ENCODE measurements at regions not wholly inside any gene's neighbourhood (a gene's known extent, or its start where the extent isn't known, plus 50 kb on each side); places are given as distances from the start of the nearest gene placed in this dataset.

DNA sequence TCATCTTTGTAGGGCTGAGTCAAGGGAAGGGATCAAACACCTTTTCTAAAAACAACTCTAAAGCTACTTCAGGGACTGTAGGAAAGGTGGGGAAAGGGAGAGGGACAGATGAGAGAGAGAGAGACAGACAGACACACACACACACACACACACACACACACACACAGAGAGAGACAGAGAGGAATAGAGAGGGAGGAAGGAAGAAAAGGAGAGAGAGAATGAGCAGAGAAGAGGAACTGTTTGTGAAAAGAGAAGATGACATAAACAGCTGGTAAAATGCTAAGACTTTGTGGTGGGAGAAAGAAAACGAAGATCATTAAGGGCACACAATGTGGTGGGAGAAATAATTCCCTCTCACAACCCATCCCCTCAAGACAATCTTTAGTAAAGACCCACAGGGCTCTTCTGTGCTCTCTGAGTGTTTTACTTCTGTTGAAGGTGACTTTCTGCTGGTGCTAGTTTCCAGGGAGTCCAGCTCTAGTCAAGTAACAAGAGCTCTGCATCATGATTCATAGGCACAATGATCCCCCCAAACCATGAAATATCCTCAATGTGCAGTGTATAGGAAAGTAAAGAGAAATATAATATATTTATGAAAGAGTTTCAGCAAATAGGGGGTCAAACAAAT, 77.2 kb upstream of the STK17B start:
- Histone ChIP-seq H4K20me1 (ENCODE audit: control insufficient read depth, insufficient read depth, low read length, poor library complexity, severe bottlenecking) (no peaks in the 10 kb centered on the region), H3K79me2 (ENCODE audit: control insufficient read depth, insufficient read depth, low read length) (peaks cover 14% of the 10 kb centered on the region), H3K27me3 (replicated peaks in 1 of 4; ENCODE audit: control extremely low read depth in 1 of 4, control insufficient read depth in 3 of 4, insufficient read depth in 4 of 4, low read length in 3 of 4) (no peaks in the 10 kb centered on the region), H3K27ac (ENCODE audit: low read length in 2 of 2) (peak overlapping the region; percentile 37 to 78), H3K9me3 (ENCODE audit: control extremely low read depth in 1 of 3, control insufficient read depth in 2 of 3, insufficient read depth in 1 of 3, low read length in 2 of 3) (no peaks in the 10 kb centered on the region), H3K9ac (ENCODE audit: low read length) (peak overlapping the region; percentile 0), H3K4me3 (ENCODE audit: control extremely low read depth in 1 of 5, extremely low read depth in 1 of 5, insufficient read depth in 1 of 5, low read depth in 2 of 5, low read length in 4 of 5) (peak overlapping the region in 1 of 5 experiments; percentile 3), H3K4me2 (replicated peaks; ENCODE audit: low read depth, low read length, poor library complexity, severe bottlenecking) (peak overlapping the region; percentile 62), H3K36me3 (replicated peaks in 1 of 2; ENCODE audit: control extremely low read depth in 1 of 2, control insufficient read depth in 1 of 2, extremely low read depth in 1 of 2, insufficient read depth in 2 of 2, low read length in 1 of 2) (no peaks in the 10 kb centered on the region), H2AFZ (ENCODE audit: insufficient read depth, low read depth, low read length, poor library complexity, severe bottlenecking) (peak overlapping the region; percentile 47), H3K4me1 (ENCODE audit: control insufficient read depth in 2 of 2, insufficient read depth in 2 of 2, low read length in 2 of 2) (peaks cover 57 to 65% of the 10 kb centered on the region in 2 donors)
- ATAC-seq (ENCODE audit: low read depth) (no peak), DNase-seq (peak; percentile 35)
- Mint-ChIP-seq H3K27me3 (no peaks in the 10 kb centered on the region), H3K4me1 (peaks cover 78% of the 10 kb centered on the region), H3K27ac (peak overlapping the region; percentile 81), H3K9me3 (ENCODE audit: insufficient read depth) (no peaks in the 10 kb centered on the region), H3K4me3 (peak overlapping the region; percentile 50)
- POLR2A ChIA-PET: interaction anchor here (0.5 to 1.9 kb wide), 4 partner anchors 14 to 77 kb away, joined by 3 to 6 read pairs (median 4); partner anchors contain the start of gene STK17B
- TF ChIP-seq EZH2 (IDR thresholded peaks at IDR 0.05; ENCODE audit: borderline replicate concordance, insufficient read depth, low read depth, low read length, poor library complexity, severe bottlenecking): no peak
- TF ChIP-seq, protein P1, sequence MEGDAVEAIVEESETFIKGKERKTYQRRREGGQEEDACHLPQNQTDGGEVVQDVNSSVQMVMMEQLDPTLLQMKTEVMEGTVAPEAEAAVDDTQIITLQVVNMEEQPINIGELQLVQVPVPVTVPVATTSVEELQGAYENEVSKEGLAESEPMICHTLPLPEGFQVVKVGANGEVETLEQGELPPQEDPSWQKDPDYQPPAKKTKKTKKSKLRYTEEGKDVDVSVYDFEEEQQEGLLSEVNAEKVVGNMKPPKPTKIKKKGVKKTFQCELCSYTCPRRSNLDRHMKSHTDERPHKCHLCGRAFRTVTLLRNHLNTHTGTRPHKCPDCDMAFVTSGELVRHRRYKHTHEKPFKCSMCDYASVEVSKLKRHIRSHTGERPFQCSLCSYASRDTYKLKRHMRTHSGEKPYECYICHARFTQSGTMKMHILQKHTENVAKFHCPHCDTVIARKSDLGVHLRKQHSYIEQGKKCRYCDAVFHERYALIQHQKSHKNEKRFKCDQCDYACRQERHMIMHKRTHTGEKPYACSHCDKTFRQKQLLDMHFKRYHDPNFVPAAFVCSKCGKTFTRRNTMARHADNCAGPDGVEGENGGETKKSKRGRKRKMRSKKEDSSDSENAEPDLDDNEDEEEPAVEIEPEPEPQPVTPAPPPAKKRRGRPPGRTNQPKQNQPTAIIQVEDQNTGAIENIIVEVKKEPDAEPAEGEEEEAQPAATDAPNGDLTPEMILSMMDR (IDR thresholded peaks at IDR 0.05): no peak
- WGBS (ENCODE audit: insufficient coverage): no CpG with 5 or more reads among the region's 1 CpG
- CTCF ChIA-PET: interaction anchor here (0.6 to 3.6 kb wide), 13 partner anchors 13 to 178 kb away, joined by 3 to 21 read pairs (median 5); no protein-coding TSS in a partner anchor
- intact Hi-C loops (cut with micrococcal nuclease): loop anchor here (1.0 to 2.0 kb wide), 2 partner anchors 8 to 14 kb away; no protein-coding TSS in a partner anchor

DNA sequence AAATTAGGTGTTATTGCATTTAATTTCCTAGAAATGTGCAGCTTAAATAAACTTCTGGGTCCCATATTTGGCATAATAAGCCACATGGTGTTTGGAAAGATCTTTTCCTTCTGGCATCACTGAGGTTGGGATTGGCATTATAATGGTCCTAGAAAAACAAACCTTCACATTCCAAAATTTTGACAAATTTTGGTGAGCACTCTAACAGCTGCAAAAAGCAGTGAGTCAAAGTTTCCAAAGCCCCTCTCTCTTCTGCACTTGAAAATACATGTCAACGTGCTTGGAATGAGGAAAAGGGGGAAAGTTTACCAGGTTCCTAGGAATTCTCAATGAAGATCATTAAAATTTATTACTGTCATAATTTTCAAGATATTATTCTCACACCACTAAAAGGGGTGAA, 77.8 kb upstream of the STK17B start:
- H3K79me2 ChIP-seq (ENCODE audit: control insufficient read depth, insufficient read depth, low read length): peaks cover 14% of the 10 kb centered on the region
- H3K9me3 ChIP-seq (ENCODE audit: control extremely low read depth in 1 of 3, control insufficient read depth in 2 of 3, insufficient read depth in 1 of 3, low read length in 2 of 3): no peaks in the 10 kb centered on the region
- WGBS (ENCODE audit: insufficient coverage): no CpG with 5 or more reads among the region's 1 CpG
- Mint-ChIP-seq H3K27me3 (no peaks in the 10 kb centered on the region), H3K4me1 (peaks cover 74% of the 10 kb centered on the region), H3K4me3 (no peak overlapping the region), H3K9me3 (ENCODE audit: insufficient read depth) (no peaks in the 10 kb centered on the region), H3K27ac (peak overlapping the region; percentile 88)
- POLR2A ChIA-PET: interaction anchor here (0.5 to 1.9 kb wide), 3 partner anchors 14 to 78 kb away, joined by 4 to 6 read pairs (median 4); partner anchors contain the start of gene STK17B
- ATAC-seq (ENCODE audit: low read depth) (no peak), DNase-seq (no peak)
- no peak overlapping the region for H2AFZ ChIP-seq (ENCODE audit: insufficient read depth, low read depth, low read length, poor library complexity, severe bottlenecking)
- peaks cover 57 to 62% of the 10 kb centered on the region in 2 donors for H3K4me1 ChIP-seq (ENCODE audit: control insufficient read depth in 2 of 2, insufficient read depth in 2 of 2, low read length in 2 of 2)
- no peaks in the 10 kb centered on the region for H3K27me3 ChIP-seq (replicated peaks in 1 of 4; ENCODE audit: control extremely low read depth in 1 of 4, control insufficient read depth in 3 of 4, insufficient read depth in 4 of 4, low read length in 3 of 4)
- TF ChIP-seq, protein P1 (IDR thresholded peaks at IDR 0.05): no peak
- TF ChIP-seq EZH2 (IDR thresholded peaks at IDR 0.05; ENCODE audit: borderline replicate concordance, insufficient read depth, low read depth, low read length, poor library complexity, severe bottlenecking): no peak
- peak overlapping the region; percentile 62 for H3K4me2 ChIP-seq (replicated peaks; ENCODE audit: low read depth, low read length, poor library complexity, severe bottlenecking)
- intact Hi-C loops (cut with micrococcal nuclease): loop anchor here (1.0 to 2.0 kb wide), 2 partner anchors 9 to 14 kb away; no protein-coding TSS in a partner anchor
- H3K36me3 ChIP-seq (replicated peaks in 1 of 2; ENCODE audit: control extremely low read depth in 1 of 2, control insufficient read depth in 1 of 2, extremely low read depth in 1 of 2, insufficient read depth in 2 of 2, low read length in 1 of 2): no peaks in the 10 kb centered on the region
- no peak overlapping the region for H3K9ac ChIP-seq (ENCODE audit: low read length)
- CTCF ChIA-PET: interaction anchor here (0.6 to 3.6 kb wide), 11 partner anchors 12 to 179 kb away, joined by 3 to 21 read pairs (median 5); no protein-coding TSS in a partner anchor
- H3K4me3 ChIP-seq (ENCODE audit: control extremely low read depth in 1 of 5, extremely low read depth in 1 of 5, insufficient read depth in 1 of 5, low read depth in 2 of 5, low read length in 4 of 5): peak overlapping the region in 1 of 5 experiments; percentile 3
- H4K20me1 ChIP-seq (ENCODE audit: control insufficient read depth, insufficient read depth, low read length, poor library complexity, severe bottlenecking): no peaks in the 10 kb centered on the region
- peak overlapping the region; percentile 43 to 78 for H3K27ac ChIP-seq (ENCODE audit: low read length in 2 of 2)
